Testis (tissue), 2 donors: ENCODE measurements at regions not wholly inside any gene's neighbourhood (a gene's known extent, or its start where the extent isn't known, plus 50 kb on each side); places are given as distances from the start of the nearest gene placed in this dataset.
"Not testable (repeated sequence)": the region's sequence is repeated elsewhere in the genome, so short reads cannot be mapped to it uniquely, and the experiment has no call there.

Source experiments
- DNase-seq: peaks from one replicate; pipeline ENCODE4 v3.0.0-alpha.2; 2019
- H3K27ac ChIP-seq, 2 donors: fragments of 200-600 bp; sonication (generic); one replicate each; pipeline ENCODE4 v1.5.1; 2019
- H3K27me3 ChIP-seq: fragments of 200-600 bp; sonication (generic); one replicate; pipeline ENCODE4 v1.5.1; 2019
- H3K36me3 ChIP-seq: fragments of 200-600 bp; sonication (generic); one replicate; pipeline ENCODE4 v1.5.1; 2017; ENCODE audit warnings: low read depth; ENCODE audit errors: missing control alignments
- H3K4me1 ChIP-seq: fragments of 200-600 bp; sonication (generic); one replicate; pipeline ENCODE4 v1.5.1; 2019
- H3K4me3 ChIP-seq, 2 donors: fragments of 200-600 bp; sonication (generic); one replicate each; pipeline ENCODE4 v1.5.1; 2017 to 2019
- H3K9me3 ChIP-seq: fragments of 200-600 bp; sonication (generic); one replicate; pipeline ENCODE4 v1.5.1; 2017
- CTCF ChIP-seq, 3 experiments: fragments of 450-650 bp in 2 of 3; fragments of 200-600 bp in 1 of 3; sonication (generic) in 1 of 3; IDR thresholded peaks; one replicate each; pipeline ENCODE4 v1.5.1; 2016 to 2019; ENCODE audit warnings: antibody characterized with exemption in 3 of 3, mild to moderate bottlenecking in 2 of 3, moderate library complexity in 1 of 3
- POLR2A ChIP-seq: fragments of 450-650 bp; IDR thresholded peaks from one replicate; pipeline ENCODE4 v1.6.1; 2017; ENCODE audit warnings: antibody characterized with exemption, mild to moderate bottlenecking, moderate library complexity
- WGBS, 2 donors: methylation state at CpG; one replicate each; pipeline ENCODE4 v1.1.5; 2018; 5-methylcytosine and 5-hydroxymethylcytosine counted together
- intact Hi-C: fragments of 100-400 bp; cut with DNase I; formaldehyde crosslinking; loops from one replicate; pipeline ENCODE4 v1.15.1; 2023; ENCODE audit warnings: low total_unique reads

- intact Hi-C loops: no loop called here
- DNase-seq: no peak
- Histone ChIP-seq H3K4me3 (no peak overlapping the region), H3K27me3 (no peaks in the 10 kb centered on the region), H3K4me1 (no peaks in the 10 kb centered on the region), H3K9me3 (no peaks in the 10 kb centered on the region), H3K36me3 (no peaks in the 10 kb centered on the region), H3K27ac (no peak overlapping the region)
- TF ChIP-seq CTCF (IDR thresholded peaks at IDR 0.05): no peak
- no peak for TF ChIP-seq POLR2A
- 90 to 96% methylated on average over 2 of the region's 2 CpGs for WGBS, 2 donors
These were observed 88.0 kb upstream of the MAPRE2 start for GRCh38 chr18:34953212-34953611.

DNA sequence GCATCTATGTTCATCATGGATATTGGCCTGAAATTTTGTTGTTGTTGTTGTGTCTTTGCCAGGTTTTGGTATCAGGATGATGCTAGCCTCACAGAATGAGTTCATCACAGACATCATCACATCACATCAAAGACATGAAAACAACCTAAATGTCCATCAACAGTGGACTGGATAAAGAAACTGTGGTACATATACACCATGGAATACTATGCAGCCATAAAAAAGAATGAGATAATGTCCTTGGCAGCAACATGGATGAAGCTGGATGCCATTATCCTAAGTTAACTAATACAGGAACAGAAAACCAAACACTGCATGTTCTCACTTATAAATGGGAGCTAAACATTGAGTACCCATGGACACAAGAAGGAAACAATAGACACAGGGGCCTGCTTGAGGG is 85.7 kb upstream of the MAPRE2 start:
- H3K4me1 ChIP-seq, H3K36me3 ChIP-seq, DNase-seq, intact Hi-C loops, H3K4me3 ChIP-seq, H3K27me3 ChIP-seq, H3K27ac ChIP-seq, H3K9me3 ChIP-seq: not testable (repeated sequence)

DNA sequence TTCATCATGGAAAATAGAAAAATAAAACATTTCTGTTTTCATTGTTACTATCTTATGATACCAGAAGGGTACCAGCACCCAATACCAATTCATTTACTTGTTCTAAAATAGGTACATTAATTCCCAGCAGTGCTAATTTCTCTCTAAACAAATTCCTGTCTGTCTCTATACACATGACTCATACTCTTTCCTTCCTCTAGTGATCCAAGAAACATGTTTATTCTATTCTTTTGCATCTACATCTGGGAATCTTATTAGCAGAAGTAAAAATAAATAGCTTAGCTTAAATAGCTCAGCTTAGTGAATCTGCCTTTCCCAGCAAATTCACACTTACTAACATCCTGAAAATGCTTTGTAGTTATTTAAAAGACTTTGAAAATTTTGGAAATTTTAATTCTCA is 84.5 kb upstream of the MAPRE2 start:
- no peaks in the 10 kb centered on the region for H3K4me1 ChIP-seq
- no peak overlapping the region for H3K27ac ChIP-seq
- no peaks in the 10 kb centered on the region for H3K9me3 ChIP-seq
- H3K27me3 ChIP-seq: no peaks in the 10 kb centered on the region
- DNase-seq: no peak
- no peak for TF ChIP-seq CTCF (IDR thresholded peaks at IDR 0.05)
- no peak for TF ChIP-seq POLR2A
- no peak overlapping the region for H3K4me3 ChIP-seq
- H3K36me3 ChIP-seq: no peaks in the 10 kb centered on the region
- intact Hi-C loops: no loop called here

GRCh38 chr18:34957119-34957863 is 83.9 kb upstream of the MAPRE2 start:
- 90 to 91% methylated on average over 3 of the region's 3 CpGs for WGBS, 2 donors
- Histone ChIP-seq H3K4me3 (no peak overlapping the region), H3K27me3 (no peaks in the 10 kb centered on the region), H3K27ac (no peak overlapping the region), H3K36me3 (no peaks in the 10 kb centered on the region), H3K9me3 (no peaks in the 10 kb centered on the region), H3K4me1 (no peaks in the 10 kb centered on the region)
- intact Hi-C loops: no loop called here
- no peak for DNase-seq
- no peak for TF ChIP-seq CTCF (IDR thresholded peaks at IDR 0.05)
- TF ChIP-seq POLR2A: no peak

DNA sequence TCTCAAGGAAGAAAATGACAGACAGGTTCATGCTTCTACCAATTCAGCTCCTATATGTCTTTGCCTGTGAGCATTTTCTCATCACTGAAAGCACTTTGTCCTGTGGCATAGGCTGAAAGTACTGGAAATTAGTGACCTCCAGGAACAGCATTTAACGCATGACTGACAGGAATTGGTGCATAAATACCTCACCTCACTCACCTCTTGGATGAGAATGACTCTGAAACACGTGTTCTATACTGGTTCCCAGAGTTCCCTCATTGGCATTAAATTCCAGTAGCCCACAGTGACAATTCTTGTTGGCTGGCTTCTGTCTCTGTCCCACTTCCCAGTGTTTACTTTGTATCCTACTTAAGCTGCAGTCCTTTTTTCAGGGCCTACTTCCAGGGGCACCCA is 83.4 kb upstream of the MAPRE2 start:
- H3K4me3 ChIP-seq: no peak overlapping the region
- no peak for DNase-seq

More for the DNA sequence above, 83.4 kb upstream of the MAPRE2 start:
- H3K4me1 ChIP-seq: no peaks in the 10 kb centered on the region
- intact Hi-C loops: no loop called here
- 77 to 81% methylated on average over 2 of the region's 2 CpGs for WGBS, 2 donors
- H3K27ac ChIP-seq: no peak overlapping the region
- no peaks in the 10 kb centered on the region for H3K9me3 ChIP-seq
- TF ChIP-seq CTCF (IDR thresholded peaks at IDR 0.05) (no peak), POLR2A (no peak)
- H3K36me3 ChIP-seq: no peaks in the 10 kb centered on the region
- H3K27me3 ChIP-seq: no peaks in the 10 kb centered on the region
